ENCODE measurements at regions not wholly inside any gene's neighbourhood (a gene's known extent, or its start where the extent isn't known, plus 50 kb on each side); places are given as distances from the start of the nearest gene placed in this dataset.
"Not testable (repeated sequence)": the region's sequence is repeated elsewhere in the genome, so short reads cannot be mapped to it uniquely, and the experiment has no call there.

DNA sequence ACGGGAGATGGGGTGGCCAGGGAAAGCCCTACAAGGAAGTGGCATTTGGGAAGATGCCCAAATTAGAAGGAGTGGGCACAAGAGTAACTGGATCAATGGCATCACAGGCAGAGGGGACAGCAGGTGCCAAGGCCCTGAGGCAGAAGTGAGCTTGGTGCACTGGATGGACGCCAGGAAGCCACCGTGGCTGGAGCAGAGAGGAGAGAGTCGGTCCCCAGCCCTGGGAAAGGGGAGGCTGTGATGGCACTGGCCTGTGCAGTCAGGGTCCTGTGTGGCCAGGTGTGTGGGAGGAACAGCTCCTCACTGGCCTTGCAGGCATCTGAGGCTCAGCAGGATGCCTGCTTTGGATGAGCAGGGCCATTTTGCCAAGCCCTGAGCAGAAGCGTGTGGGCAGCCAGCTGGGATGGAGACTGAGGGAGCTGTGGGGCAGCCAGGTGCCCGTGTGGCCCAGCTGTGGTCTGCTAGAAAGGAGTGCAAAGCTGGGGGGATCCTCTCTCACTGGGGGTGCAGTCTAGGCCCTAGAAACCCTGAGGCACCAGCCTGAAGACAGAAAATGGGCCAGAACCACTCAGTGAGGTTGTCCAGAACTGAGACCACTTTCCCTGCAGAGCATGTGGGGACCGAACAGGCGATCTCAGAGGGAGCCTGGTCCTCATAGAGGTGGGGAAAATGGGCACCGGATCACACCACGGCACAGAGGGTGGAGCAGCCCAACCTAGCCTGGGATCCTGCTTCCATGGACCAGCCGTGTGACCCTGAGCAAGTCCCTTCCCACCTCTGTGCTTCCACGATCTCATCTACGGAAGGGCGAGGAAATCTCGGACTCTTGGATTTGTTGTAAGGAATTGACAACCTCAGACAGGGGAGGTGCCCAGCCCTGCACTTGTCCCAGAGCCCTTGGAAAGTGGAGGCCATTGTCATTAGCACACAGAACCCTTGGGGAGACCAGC, 78.6 kb upstream of the RTL6 start:
- no peak for DNase-seq (ENCODE audit: low read depth in 2 of 2)

DNA sequence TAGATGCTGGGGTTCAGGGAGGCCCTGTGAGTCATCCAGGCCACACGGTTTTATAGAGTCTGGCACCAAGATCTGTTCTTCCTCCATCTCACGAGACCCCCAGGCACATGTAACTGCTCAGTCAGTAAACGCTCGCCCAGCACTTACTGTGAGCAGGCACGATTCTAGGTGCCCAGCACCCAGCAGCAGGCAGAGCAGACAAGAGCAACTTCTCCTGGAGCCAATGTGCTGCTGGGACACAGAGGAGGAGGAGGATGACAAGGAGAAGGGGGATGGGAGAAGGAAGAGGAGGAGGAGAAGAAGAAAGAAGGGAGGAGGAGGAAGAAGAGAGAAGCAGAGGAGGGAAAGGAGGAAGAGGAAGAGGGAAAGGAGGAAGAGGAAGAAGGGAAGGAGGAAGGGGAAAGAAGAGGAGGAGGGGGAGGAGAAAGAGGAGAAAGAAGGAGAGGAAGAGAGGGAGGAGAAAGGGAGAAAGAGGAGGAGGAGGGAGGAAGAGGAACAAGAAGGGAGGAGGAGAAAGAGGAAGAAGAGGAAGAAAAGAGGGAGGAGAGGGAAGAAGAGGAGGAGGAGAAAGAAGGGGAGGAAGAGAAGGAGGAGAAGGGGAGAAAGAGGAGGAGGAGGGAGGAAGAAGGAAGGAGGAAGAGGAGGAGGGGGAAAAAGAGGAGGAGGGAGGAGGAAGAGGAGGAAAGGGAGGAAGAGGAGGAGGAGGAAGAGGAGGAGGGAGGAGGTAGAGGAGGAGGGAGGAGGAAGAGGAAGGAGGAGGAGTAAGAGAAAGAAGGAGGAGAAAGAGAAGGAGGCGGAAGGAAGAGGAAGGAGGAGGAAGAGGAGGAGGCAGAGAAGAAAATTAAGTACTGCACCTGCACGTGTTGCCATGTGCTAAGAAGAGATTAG, 77.6 kb upstream of the RTL6 start:
- DNase-seq (ENCODE audit: low read depth in 2 of 2) = no peak

DNA sequence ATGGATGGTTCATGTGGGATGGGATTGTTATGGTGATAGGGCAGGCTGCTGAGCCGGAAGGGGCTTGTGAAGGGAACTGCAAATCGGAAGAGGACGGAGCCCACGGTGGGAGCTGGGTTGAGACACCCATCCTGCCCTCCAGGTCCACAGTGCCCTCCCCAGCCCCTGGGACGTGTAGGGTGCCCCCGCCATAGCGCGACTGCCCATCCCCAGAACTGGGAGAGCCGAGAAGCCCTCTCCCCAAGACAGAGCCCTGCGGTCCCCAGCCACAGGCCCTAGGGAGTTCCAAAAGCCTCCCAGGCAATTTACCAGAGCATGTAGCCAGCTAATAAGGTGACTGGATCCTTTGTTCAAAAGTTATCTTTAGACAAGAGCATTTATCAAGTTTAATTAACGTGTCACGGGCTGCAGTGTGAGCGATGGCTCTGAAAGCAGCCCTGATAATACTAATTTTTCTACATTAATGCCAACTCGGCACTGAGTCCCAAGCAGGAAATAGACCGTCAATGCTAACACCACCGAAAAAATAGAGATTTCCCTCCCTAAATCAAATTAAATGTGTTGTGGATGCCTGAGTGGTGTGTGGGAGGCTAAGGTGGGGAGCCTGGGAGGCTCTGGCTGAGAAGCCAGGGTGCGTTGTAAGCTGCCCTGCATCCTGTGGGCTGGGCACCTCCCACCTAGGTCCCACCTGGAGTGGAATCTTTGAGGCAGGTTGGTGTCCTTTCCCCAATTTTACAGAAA, 76.8 kb upstream of the RTL6 start:
- no peak for DNase-seq (ENCODE audit: low read depth in 2 of 2)

DNA sequence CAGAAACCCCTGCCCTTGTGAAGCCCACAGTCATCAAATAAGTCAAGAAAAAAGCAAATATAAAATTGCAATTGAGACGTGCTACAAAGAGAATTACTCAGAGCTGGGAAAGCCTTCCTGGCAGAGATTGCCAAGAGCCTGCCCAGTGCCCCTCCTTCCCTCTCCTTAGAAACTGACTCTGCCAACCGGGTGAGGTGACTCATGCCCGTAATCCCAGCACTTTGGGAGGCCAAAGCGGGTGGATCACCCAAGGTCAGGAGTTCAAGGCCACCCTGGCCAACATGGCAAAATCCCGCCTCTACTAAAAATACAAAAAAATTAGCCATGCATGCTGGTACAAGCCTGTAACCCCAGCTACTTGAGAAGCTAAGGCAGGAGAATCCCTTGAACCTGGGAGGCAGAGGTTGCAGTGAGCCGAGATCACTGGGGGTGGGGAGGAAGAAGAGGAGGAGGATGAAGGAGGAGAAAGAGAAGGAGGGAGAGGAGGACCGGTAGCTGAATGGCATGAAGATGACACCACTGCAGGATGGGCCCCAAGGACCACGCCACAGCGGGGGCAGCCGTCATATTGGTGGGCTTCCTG, 76.1 kb upstream of the RTL6 start:
- DNase-seq (ENCODE audit: low read depth in 2 of 2) = no peak

DNA sequence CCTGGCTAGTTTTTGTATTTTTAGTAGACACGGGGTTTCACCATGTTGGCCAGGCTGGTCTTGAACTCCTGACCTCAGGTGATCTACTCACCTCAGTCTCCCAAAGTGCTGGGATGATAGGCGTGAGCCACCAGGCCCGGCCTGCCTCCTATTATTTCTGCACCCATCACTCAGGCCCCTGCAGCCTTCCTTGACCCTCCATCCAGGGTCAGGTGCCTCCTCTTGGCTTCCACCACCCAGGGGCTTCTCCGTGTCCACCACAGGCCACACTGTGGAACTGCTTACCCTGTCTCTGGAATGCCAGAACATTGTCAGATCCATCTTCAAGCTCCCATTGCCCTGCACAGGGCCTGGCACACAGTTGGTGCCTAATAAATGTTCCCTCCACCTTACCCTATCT, 75.4 kb upstream of the RTL6 start:
- no peak for DNase-seq (ENCODE audit: low read depth in 2 of 2)

DNA sequence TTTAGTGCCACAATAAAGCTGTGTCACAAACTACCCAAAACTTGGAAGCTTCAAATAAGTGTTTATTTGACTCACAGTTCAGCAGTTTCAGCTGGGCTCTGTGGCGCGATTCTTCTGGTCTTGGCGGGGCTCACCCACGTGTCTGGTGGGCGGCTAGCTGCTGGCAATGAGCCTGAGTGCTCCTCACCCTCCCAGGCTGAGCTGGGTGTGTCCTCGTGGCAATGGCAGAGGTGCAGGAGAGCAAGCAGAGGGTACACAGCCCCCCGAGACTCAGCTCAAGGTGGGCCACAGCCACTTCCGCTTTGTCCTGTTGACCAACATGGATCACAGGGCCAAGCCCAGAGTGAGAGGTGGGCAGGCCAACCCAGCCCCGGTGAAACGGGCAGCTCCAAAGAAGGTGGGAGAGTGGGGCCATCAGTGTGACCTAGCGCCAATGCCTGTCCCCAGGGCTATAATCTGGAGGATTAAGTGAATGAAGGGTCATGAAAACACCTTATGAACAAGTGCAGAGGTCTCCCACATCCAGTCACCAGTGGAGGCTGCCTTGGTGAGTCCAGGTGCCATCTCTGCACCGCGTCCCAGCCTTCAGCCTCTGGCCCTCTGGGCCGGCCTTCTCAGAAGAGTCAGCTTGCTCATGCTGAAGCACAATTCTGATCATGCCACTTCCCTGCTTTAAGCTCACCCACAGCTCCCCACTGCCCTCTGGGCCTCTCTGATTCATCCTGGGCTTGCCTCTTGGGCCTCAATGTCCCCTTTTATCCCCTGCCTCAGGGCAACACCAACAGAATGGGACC, 74.6 kb upstream of the RTL6 start:
- DNase-seq (ENCODE audit: low read depth in 2 of 2) = no peak

DNA sequence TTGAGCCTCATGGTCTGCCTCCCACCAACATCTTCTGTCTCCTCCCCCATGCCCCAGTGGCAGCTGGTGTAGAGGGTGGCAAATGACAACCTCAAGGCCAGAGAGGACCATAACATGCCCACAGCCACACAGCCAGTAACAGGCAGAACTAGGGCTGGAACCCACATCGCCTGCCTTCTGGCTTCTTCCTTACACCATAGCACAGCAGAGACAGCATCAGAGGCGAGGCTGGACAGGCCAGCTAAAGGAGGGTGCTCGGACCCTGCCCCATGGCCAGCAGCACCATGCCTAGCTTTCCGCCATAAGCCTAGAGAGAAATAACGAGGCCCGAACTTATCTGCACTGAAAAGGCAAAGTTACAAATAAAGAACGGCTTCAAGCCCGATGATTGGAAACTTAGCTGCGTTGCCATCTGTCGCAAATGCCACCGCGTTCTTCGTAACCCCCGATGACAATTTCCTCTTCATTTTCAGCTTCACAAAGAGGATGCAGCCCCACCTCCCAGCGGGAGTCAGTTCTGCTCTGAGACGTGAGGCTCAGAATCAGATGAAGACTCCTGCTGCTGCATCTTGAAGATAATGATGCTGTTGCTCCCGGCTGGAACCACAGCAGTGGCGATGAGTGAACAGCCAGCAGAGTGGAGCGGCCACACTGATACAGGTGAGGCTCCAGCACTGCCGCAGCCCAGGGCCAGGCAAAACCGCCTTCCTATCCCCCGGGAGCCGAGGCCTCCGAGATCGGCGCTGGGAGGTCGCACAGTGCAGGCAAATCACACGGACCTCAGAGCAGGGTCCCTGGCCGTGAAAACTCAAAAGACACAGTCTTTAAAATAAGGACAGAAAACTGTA, 73.8 kb upstream of the RTL6 start:
- no peak for DNase-seq (ENCODE audit: low read depth in 2 of 2)

DNA sequence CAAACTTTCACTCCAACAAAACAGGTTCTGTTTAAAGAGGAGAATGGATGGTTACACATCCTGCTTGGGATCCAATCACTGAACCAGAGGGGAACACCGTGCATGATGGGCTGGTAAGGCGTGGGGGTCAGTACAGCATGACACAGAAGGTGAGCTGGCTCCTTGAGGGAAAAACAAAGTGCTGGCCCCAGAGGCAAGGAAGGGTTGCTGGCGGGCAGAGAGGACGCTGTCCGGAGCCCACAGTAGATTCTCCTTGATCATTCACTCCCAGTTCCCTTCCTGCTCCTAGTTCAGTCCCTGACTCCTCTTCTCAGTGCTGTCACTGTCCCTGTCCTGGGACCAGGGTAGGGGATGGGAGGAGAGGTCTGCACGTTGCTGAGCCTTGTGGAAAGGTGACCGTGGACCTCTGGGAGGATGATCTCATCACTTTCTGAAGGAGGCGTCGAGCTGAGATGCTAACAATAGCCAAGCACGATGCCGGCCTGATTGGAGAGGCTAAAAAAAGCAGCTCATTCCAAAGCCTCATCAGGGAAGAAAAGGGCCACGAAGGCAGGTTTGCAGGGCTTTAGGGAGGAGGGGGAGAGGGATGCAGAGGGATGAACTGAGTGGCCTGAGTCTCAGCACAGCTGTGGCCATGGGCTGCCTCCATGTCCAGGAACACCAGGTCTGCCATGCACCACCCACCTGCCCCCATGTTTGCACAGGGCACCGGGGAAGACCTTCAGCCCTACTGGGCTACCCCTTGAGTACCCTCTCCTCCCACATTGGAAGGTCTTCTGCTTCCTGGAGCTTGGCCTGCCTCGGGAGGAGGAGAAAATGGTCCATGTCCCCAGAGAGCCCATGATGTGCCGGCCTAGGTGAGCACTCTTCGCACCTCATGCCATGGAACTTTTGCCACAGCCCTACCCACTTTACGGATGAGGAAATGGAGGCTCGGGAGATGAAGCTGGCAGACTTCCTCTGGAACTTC, 72.7 kb upstream of the RTL6 start:
- no peak for DNase-seq (ENCODE audit: low read depth in 2 of 2)

DNA sequence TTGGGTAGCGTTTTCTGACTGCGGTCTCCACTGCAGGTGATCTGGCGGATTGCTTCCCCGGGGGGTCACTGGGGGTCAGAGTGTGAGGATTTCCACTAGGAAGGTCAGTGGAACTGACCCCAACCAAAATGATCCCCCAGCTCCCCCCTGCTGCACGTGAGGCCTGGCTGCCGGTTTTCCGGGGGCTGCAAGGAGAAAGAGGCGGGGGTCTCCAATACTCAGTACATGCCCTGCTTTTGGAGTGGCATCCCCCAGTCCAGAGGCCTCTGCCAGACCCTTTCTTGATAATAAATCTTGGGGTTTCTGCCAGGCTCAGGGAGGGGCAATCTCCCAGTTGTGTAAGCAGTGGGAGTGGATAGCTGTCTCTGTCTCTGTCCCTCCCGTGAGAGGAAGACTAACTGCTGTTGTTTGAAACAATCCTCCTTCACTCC, 71.5 kb upstream of the RTL6 start:
- no peak for DNase-seq (ENCODE audit: low read depth in 2 of 2)

DNA sequence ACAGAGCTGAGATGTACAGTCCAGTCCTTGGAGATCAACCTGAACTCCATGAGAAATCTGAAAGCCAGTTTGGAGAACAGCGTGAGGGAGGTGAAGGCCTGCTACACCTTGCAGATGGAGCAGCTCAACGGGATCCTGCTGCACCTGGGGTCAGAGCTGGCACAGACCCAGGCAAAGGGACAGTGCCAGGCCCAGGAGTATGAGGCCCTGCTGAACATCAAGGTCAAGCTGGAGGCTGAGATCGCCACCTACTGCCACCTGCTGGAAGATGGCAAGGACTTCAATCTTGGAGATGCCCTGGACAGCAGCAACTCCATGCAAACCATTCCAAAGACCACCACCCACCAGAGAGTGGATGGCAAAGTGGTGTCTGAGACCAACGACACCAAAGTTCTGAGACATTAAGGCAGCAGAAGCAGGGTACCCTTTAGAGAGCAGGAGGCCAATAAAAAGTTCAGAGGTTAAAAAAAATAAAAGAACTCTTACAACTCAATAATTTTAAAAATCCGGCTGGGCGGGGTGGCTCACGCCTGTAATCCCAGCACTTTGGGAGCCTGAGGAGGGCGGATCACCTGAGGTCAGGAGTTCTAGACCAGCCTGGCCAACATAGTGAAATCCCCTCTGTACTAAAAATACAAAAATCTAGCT, 69.9 kb upstream of the RTL6 start:
- DNase-seq (ENCODE audit: low read depth in 2 of 2) = peak; percentile 5 to 40

DNA sequence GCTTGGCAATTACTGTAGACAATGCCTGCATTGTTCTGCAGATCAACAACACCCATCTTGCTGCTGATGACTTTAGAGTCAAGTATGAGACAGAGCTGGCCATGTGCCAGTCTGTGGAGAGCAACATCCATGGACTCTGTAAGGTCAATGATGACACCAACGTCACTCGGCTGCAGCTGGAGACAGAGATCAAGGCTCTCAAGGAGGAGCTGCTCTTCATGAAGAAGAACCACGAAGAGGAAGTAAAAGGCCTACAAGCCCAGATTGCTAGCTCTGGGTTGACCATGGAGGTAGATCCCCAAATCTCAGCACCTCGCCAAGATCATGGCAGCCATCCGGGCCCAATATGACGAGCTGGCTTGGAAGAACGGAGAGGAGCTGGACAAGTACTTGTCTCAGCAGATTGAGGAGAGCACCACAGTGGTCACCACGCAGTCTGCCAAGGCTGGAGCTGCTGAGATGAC, 69.4 kb upstream of the RTL6 start:
- DNase-seq (ENCODE audit: low read depth in 2 of 2) = not testable (repeated sequence)

DNA sequence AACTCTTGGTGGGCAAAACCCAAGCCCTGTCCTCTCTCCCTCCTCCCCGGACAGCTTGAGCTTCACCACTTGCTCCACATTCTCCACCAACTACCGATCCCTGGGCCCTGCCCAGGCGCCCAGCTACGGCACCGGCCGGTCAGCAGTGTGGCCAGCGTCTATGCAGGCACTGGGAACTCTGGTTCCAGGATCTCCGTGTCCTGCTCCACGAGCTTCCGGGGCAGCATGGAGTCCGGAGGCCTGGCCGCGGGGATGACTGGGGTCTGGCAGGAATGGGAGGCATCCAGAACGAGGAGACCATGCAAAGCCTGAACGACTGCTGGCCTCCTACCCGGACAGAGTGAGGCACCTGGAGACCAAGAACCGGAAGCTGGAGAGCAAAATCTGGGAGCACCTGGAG, 68.9 kb upstream of the RTL6 start:
- no peak for DNase-seq (ENCODE audit: low read depth in 2 of 2)

DNA sequence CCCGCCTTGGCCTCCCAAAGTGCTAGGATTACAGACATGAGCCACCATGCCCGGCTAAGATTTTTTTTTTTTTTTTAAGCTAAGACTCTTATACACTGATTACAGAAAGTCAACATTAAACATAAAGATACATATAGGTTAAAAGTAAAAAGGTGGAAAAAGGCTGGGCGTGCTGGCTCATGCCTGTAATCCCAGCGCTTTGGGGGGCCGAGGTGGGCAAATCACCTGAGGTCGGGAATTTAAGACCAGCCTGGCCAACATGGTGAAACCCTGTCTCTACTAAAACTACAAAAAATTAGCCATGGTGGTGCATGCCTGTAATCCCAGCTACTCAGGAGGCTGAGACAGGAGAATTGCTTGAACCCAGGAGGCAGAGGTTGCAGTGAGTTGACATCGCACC, 64.6 kb upstream of the RTL6 start:
- DNase-seq (ENCODE audit: low read depth in 2 of 2) = not testable (repeated sequence)

DNA sequence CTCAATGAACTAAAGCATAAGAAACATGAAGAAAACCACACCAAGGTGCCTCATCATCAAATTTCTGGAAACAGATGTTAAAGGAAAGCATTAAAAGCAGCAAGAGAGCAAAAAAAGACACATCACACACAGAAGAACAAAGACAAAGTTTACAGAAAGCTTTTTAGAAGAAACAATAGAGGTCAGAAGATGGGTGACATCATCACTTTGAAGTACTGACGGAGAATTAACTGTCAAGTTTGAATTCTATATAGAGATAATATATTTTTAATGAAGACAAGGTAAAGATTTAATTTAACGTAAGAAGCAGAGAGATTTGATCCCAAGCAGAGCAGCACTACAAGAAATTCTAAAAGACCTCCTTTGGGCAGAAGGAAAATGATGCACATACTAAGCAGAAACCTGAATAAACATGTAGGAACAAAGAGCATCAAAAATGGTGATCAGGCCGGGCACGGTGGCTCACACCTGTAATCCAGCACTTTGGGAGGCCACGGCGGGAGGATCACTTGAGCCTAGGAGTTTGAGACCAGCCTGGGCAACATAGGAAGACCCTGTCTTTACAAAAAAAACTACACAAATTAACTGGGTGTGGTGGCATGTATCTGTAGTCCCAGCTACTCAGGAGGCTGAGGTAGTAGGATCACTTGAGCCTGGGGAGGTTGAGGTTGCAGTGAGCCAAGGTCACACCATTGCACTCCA, 63.3 kb upstream of the RTL6 start:
- no peak for DNase-seq (ENCODE audit: low read depth in 2 of 2)

DNA sequence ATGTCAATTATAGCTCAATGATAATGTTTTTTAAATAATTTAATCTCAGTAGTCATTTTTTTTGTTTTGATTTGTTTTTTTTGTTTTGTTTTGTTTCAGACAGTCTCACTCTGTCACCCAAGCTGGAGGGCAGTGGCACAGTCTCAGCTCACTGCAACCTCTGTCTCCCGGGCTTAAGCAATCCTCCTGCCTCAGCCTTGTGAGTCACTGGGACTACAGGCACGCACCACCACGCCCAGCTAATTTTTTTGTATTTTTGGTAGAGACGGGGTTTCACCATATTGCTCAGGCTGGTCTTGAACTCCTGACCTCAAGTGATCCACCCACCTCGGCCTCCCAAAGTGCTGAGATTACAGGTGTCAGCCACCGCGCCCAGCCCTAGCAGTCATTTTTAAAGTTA, 60.6 kb upstream of the RTL6 start:
- not testable (repeated sequence) for DNase-seq (ENCODE audit: low read depth in 2 of 2)

DNA sequence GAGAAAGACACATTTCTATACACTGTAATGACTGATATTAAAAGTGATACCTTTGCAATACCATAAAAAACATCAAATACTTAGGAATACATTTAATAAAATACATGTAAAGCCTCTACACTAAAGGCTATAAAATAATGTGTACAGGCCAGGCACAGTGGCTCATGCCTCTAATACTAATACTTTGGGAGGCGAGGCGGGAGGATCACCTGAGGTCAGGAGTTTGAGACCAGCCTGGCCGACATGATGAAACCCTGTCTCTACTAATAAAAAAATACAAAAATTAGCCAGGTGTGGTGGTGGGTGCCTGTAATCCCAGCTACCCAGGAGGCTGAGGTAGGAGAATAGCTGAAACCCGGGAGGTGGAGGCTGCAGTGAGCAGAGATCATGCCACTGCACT, 59.8 kb upstream of the RTL6 start:
- not testable (repeated sequence) for DNase-seq (ENCODE audit: low read depth in 2 of 2)

DNA sequence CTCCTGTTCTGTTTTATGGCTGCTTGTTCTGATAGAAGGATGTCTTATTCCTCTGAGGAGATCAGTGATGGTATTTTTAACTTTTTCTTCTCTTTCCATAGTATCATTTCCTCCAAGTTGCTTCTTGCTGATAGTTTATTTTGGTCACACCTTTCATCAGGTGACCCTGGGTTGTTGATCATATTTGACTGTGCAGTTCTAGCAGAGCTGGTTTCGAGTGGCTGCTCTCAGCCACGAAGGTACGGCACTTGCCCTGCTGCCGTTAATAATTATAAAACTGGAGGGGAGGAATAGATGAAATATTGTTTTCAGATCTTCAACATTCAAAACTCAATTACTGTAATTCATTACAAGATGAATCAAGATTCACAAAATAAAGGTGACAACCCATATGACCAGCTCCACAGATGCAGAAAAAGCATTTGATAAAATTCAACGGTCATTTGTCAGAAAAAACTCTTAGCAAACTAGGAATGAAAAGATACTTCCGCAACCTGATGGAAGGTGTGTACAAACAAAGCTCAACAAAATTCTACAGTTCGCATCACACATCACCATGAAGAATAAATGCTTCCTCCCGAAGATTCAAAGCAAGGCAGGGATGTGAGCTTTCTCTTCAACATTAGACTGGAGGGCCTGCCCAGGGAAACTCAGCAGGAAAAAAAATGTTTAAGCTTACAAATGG, 59.2 kb upstream of the RTL6 start:
- DNase-seq (ENCODE audit: low read depth in 2 of 2) = no peak

Data from stimulated activated CD4-positive, alpha-beta T cell treated with anti-CD3 and anti-CD28 coated beads, Interleukin-12 subunit alpha, Interleukin-12 subunit beta, amount 100 ng/mL, for 24 hours (primary cell).